Right lung (tissue), 2 donors: ENCODE measurements at regions not wholly inside any gene's neighbourhood (a gene's known extent, or its start where the extent isn't known, plus 50 kb on each side); places are given as distances from the start of the nearest gene placed in this dataset.
A peak's percentile ranks its signal among the peaks of the same experiment; 100 is the strongest.

Experiments
- DNase-seq, 2 donors: peaks; one replicate each; pipeline ENCODE4 v3.0.0-alpha.2; 2013

DNA sequence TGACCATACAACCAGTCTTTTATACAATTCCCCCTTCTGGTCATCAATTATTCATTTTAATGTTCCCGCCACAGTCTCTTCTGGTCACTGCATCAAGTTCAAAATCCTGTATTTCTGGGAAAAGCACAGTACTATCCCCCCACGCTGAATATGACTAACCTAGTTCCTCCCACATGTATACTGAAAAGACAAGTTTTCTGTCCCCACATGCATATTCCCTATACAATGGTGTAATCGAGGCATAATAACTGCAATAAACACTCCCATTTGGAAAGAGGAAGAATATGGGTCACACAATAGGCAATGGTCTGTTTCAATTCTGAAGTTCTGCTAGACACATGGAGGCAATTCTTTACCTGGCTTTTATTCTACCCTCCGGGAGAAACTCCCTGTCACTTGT is 344.9 kb downstream of the EFNA5 start:
- no peak for DNase-seq

DNA sequence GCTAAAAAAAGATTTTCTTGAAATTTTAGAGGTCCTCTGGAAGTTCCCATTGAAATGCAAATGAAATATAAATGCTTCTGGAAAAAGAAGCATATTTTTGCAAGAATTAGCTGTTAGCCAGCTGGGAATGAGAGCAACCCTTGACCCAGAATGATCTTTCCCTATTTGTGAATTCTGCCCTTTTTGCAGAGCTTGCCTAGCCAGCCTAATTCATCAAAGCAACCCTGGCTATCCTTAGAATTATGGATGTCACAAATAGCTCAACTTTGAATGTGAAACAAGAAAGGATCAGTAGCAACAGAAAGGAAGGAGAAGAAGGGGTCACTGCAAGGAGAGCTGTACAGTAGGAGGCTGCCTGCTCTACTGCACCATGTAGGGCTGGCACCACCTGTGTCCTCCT is 345.9 kb downstream of the EFNA5 start:
- DNase-seq = no peak

DNA sequence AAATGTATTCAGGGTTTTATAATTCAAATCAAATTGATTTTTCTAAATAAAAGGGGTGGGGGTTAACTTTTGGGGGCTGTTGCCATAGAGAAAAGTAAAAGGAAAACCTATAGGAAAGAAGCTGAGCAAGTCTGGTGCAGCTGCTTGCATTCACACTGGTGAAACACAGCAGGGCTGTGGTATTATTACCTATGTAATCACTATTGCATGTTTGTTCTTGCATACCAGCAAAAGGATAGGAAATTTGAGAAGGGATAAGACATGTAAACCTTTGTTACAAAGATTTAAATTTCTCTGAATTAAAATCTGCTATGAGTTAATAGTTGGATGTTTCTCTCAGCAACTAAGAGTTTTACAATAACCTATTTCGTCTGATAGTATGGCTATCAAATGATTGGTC is 346.7 kb downstream of the EFNA5 start:
- no peak for DNase-seq

DNA sequence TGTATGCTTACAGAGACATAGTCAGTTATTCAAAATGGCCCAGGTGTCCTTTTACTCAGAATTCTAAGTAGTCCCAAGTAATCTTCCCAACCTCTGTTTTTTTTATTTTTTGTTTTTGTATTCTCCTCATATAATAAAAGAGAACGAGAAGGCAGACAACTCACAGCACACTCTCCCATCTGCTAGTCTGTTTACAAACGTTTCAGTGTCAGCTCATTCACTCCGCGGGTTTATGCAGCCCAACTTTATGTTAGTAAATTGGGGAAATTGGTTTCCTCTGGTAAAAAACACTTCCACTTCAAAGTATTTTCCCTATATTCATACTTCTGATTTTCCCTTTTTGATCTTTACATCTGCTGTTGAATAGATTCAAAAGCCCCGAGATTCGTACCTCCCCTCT is 347.2 kb downstream of the EFNA5 start:
- DNase-seq = peak in 1 of 2 donors; percentile 15

DNA sequence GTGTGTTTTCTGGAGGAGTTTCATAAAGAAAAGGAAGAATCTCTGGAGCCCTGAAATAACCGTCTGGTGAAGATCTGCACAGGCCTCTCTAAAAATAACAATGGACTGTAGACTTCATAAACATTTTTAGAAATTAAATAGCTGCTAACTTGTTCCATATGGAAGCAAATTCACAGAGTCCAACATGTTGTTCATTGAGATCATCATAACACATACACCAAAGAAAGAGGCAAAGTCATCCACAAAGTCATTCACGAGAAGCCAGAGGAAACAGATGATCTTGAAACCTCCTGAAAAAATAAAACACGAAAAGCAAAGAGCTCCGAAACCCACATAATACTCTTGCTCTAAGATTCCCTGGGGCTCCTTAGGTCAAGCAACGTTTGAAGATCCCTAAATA is 347.8 kb downstream of the EFNA5 start:
- DNase-seq = peak; percentile 31 to 49

DNA sequence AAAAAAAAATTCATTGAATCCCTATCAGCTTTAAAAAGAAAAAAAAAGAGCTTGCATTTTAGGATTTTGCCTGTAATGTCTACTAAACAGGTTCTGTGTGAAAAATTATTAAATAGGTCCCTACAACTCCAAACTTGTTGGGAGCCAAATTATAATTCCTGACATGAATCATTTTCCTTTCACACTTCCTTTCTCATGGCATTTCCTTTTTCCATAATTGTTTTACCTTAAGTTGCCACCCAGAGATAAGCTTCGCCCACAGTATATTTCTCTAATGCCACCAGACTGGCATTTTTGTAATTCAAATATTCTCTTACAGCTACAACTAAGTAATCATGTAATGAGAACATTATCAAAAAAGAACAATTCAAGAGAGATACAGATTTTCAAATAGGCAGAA is 348.8 kb downstream of the EFNA5 start:
- no peak for DNase-seq

DNA sequence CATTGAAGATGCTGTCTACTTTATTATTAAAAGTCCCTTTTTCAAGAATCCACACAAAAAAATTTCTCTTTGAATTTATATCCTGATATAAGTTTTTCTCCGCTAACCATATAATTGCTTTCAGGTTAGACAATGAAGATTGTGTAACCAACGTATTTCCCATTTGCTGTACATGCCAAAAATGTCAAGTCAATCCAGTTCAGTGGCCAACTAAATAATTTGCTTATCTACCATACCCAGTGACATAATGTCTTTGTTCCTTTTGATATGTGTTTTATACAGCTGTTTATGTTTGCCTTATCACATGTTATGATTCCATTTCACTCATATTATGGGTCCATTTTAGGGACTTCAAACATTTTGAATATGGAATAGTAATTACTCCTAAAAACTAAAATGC is 349.9 kb downstream of the EFNA5 start:
- peak in 1 of 2 donors; percentile 19 for DNase-seq

DNA sequence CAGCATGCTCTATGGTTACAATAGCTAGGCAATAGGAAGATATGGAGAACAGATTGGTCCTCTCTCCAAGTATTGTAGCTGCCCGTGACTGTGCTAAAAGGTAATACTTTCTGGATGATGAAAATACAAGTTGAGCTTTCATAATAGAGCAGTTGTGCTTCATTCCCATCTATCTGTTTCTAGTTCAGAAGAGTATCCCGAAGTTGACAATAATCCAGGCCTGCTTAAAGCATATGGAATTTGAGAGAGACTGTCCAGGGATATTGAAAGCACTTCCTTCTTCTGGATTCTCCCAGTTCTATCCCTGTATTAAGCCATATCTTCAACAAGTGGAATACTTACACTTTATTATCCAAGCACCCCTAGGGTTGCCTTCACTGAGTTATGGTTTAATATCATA is 350.4 kb downstream of the EFNA5 start:
- no peak for DNase-seq

DNA sequence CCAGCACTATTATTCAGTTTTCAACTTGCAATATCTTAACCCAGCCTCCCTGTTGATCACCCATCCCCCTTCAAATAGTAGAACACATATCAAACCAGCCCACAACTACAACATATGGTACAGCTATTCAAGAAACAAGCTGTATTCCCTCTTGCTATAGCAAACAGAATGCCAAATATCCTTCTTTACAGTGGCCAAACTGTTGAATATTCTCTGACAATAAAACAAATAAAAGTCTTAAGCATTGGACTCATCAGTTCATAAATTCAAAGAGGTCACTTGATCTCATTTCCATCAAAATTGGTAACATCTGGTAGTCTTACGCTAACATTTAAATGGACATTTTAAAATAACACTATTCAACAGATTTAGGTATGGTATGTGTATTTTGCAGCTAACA is 350.8 kb downstream of the EFNA5 start:
- peak; percentile 68 to 74 for DNase-seq

DNA sequence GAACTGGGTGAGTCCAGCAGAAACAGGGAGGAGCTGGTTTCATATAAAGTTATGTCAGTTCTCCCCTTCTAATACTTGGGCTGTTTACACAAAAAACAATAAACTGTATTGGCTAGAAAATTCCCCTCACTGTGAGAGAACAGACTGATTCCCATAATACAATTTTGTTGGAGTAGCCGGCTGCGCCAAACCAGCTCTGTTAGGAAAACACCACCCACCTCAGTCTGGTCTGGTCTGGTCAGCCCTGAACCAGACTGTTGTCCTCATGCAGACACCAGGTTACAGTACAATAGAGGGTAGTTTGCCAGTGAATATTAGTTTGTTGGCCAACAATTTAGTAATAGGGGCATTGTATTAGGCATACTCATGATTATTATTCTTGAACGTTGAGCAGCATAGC is 356.4 kb downstream of the EFNA5 start:
- DNase-seq = no peak

DNA sequence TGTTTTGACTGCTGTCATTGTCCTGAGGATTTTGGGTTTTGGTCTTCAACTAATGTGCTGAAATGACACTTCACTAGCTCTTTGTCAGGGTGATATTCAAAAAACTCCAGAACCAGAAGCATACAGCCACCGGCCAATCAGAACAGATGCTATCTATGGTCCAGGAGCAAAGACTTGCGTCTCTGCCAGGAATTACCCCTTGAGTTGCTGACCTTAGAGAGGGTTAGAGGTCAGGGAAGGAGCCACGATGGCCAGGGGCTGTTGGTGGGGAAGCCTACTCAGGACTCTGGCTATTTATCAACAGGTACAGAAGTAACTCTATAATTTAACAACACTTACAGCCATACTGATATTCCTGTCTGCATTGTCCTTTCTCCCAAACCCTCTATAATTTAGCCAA is 356.8 kb downstream of the EFNA5 start:
- no peak for DNase-seq

DNA sequence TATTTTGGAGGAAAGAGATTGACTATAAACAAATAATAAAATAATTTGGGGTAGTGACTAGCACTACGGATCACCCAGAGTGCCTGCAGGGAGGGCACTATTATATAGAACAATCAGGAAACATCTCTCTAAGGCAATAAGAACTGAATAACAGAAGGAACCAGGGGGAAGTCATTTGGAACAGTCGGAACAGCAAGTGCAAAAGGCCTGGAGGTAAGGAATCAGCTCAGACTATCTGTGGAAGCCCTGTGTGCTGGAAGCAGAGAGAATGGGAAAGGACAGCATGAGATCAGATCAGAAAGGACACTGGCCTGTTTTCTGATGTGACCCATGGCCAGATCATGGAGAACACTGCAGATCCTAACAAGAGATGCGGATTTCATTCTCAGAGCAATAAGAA is 357.6 kb downstream of the EFNA5 start:
- no peak for DNase-seq

DNA sequence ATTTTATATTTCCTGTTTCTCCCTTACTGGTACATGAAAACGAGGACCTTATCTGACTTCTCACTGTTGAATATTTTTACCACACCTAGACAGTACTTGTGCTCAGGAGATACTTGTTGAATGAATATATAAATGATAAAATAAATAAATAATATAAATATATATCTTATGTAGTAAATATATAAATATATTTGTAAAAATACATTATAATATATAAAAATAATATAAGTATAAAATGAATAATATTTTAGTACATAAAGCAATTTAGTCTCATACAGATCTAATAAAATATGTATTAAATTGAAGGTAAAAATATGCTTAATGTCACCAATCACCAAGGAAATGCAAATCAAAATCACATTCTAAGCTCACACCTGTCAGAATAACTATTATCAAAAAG is 360.6 kb downstream of the EFNA5 start:
- no peak for DNase-seq

DNA sequence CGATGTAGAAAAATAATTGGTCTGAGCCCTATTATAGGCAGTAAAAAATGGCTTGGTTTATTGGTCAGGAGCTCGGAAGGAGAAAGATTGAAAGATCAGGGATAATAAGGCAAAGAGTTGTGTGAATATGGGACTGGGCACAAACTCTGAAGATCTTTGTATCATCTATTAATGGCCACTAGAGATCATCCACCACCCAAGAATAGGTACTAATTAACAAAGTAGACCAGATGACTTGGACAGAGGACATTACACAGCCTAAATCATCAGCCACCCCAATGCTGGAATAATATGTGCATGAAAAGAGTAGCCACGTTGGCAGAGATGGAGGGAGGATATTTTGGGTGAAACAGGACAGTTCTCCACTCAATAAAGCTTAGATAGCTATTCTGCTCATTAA is 364.1 kb downstream of the EFNA5 start:
- DNase-seq = no peak

DNA sequence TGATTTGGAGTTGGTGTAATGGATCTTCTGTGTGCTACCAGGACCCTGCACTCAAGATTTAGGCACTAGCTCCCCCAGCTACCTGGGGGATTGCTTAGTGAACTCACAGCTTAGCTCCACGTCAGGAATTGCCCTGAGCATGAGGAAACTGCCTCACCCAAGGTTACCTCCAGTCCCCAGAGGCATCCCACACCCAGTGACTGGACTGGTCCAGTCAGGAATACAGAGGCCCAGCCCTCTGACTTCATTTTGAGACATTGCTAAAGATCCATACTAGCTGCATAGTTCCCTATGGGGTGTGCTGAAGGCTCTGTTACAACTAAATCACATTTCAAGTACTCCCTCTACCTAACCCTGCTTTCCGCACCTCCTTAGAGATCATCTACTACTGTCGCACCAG is 364.7 kb downstream of the EFNA5 start:
- no peak for DNase-seq

DNA sequence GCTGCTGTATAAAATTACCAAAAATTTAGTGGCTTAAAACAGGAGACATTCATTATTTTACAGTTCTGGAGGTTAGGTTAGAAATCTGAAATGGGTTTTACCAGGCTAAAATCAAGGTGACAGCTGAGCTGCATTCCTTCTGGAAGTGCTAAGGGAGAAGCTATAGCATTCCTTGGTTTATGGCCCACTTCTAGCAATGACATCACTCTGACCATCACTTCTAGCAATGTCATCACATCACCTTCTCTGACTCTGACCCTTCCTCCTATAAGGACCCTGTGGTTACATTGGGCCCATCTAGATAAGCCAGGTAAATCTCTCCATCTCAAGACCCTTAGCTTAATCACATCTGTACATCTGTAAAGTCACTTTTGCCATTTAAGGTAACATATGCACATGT is 366.1 kb downstream of the EFNA5 start:
- DNase-seq = no peak

DNA sequence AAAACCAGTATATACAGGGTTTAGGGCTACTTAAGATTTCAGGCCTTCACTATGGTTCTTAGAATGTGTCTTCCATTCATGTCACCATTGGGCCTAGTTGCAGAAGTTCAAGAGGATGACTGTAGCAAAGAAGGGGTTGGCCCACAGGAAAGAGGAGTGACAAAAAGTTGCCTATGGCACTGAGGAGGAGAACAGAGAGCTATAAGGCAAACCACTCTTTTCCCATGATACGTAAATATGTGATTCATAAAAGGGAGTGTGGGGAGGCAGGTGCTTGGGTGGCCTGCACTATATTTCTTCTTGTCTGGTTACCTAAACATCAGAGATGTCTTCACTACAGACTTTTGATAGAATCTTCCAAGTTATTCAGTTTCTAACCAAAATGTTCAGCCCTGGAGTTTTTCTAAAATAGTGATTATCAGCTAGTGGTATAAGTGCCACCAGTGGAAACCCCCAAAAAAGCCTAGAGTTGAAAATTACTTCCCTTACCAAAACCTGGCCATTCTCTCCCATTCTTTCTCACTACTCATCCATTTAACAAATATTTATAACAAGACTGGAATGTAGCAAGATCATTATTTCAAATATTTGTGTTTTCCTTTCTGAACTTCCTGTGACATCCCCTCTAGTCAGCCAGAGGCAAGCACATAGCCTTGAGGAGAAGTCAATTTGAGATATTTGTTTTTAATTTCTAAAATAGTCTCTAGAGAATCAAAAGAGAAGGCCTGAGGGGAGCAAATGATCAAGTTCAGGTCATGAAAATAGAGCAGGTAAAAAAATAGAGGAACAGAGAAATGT is 367.4 kb downstream of the EFNA5 start:
- no peak for DNase-seq

DNA sequence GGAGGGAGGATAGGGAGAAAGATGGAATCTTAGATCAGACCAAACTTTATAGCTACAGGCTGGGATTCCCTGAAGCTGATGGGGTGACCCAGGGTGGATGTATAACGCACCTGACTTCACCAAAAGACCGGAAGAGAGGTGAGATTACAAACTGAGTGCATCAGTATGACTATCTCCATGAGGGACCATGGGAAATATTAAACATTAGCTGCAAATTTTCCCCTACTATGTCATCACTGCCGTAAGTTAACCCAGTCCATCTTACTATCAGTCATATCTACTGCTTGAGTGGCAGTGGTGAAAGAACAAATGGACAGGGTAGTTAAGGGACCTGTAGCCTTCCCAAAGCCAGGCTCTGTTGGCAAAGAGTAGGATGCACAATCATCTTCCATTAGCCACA is 368.3 kb downstream of the EFNA5 start:
- no peak for DNase-seq

DNA sequence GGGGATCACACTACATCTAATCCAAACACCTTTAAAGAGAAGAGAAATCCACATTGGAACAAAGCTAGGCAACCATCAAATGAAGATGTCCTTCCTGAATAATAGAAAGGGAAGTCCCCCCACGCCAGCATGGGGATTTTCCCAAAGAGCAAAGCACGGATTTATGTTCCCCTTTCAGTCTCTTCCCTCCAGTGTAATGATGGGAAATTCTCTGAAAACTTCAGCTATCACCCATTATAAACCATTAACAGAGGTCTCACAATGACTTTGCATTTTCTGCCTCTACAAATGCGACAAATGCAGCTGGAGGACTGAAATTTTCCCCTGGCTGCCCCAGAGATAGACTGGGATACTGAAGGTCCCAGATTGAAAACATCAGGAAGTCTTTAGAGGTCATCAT is 368.7 kb downstream of the EFNA5 start:
- DNase-seq = no peak

DNA sequence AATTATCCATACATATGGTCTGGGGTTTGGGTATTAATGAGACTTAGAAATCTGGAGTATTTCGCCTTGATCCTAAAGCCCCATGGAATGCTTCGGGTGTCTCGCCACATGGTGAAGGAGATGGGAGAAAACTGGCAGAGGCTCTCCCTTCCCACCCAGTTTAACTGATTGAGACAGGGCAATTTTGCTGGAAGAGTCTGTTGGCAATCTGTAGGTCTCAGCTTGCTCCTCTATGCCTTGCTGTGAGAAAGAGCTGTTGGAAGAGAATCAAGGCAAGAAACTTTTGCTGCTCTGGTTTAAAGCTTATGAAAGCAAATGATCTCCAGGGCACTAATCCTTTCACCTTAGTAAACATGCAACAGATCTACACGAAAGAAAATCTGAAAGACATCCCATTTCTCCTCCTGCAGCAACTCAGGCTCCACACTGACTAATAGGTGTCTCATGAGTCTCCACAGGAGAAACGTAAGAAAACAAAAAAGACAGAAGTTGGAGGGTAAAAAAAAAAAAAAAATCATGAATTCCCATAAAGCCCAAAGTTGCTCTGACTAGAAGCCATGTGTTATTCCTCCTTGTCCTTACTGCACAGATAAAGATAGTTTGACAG is 369.9 kb downstream of the EFNA5 start:
- DNase-seq = no peak

DNA sequence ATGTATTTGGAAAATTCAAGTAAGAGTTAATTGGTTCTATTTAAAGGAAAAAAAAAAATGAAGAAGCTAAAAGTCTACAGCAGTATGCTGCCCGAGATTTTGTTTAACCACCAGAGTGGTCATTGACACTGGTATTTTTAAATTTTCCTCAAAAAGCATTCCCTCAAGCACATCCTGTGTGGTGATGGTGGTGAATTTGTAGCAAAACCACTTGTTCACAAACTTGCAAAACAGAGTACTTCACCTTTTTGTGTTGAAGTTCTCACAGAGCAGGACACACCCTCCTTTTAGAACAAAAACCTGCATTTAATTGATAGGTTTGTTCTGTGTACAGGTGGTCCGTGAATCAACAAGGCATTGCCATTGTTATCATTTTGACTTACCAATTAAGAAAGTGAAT is 374.2 kb downstream of the EFNA5 start:
- DNase-seq = no peak

DNA sequence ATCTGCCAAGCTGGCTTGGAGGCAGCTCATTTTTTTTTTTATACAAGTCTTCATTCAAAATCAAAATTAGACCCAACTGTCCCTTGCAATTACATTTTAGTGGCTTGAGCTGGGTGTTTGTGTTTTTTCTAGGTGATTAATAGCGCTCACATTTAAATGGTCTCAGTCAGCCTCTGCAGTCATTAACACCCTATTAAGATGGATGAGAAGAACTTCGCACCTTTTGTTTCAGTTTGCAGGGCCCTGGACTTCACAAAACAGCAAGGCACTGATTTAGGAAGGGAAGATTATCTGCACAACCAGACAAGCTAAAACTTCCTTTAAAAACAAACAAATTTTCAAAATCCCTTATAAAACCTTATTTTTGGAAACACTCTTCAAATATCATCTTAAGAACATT is 374.8 kb downstream of the EFNA5 start:
- DNase-seq = no peak

DNA sequence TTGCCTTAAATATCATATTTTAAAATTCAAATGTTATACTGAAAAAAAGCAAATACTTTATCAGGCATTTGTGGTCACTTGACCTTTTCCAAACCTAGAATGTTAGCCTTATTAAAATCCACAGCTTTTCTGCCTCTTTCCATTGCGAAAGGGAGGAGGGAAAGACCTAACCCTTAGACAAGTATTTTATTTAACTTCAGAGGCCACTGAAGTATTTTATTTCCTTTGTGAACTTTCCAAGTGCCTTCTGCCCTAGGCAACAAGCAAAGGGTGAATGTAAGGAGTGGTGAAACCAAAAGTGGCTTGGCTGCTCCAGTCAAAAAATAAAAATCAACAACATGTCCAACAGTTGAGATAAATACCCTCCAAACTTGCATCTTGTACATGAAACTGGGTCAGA is 376.1 kb downstream of the EFNA5 start:
- DNase-seq = no peak

DNA sequence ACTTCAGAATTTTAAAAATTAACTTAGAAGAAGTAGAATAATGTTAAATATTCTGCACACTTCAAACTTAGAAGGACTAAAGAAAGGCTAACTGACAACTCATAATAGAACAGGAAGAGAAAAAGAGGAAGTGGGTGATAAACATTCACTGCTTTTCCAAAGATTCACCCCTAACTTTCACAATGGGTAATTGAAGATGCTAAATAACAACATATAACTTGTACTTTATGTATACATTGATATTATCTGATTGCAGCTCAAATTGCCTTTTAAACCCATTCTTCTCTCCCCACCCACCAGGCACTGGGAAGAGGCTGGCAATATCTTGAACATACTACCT is 376.6 kb downstream of the EFNA5 start:
- DNase-seq = no peak
